GM03348 (cell line): ENCODE measurements at regions not wholly inside any gene's neighbourhood (a gene's known extent, or its start where the extent isn't known, plus 50 kb on each side); places are given as distances from the start of the nearest gene placed in this dataset.
A peak's percentile ranks its signal among the peaks of the same experiment; 100 is the strongest.
"Not testable (repeated sequence)": the region's sequence is repeated elsewhere in the genome, so short reads cannot be mapped to it uniquely, and the experiment has no call there.

Source experiments
- DNase-seq: peaks from one replicate; pipeline ENCODE4 v3.0.0; 2012; ENCODE audit warnings: low spot score

GRCh38 chr4:141534985-141535384 is 101.4 kb upstream of the IL15 start:
- DNase-seq, result no peak

DNA sequence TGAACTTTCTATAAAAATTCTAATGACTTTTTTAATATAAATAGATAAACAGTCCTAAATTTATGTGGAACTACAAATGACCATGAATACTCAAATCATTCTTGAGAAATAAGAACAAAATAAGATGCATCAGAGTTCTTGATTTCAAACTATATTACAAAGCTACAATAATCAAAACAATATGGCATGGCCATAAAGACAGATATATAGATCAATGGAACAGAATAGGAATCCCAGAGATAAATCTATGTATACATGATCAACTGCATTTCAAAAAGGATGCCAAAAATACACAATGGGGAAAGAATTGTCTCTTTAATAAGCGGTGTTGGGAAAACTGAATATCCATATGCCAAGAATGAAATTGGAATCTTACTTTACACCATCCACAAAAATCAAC is 98.4 kb upstream of the IL15 start:
- no peak for DNase-seq

DNA sequence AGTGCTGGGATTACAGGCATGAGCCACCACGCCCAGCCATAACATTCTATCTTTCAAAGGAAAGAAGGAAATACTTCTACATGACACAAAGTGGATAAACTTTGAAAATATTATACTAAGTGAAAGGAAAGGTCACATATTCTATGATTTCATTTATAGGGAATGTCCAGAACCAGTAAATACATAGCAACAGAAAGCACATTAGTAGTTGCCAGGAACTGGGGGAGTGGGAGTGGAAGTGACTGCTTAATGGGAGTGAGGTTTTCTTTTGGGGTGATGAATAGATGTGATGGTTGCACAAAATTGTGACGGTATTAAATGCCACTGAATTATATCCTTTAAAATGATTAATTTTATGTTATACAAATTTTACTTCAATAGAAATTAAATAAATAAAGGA is 95.7 kb upstream of the IL15 start:
- DNase-seq, result no peak

DNA sequence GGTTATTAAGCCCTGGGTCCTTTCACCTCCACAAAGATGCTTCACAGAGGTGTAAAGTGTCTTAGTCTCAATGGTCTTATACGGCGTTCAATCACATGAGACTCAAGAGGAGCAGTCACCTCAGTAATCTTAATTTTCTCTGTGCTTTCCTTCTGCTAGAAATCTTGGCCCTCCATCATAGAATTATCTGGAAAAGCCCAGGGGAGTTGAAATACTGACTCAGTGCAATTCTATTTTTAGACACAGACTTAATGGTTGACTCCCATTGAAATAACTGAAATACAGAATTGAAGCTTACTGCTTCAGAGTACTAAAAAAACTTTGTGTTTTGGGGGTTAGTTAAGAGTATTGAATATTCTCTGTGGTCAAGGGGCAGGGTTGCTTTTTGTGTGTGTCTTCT is 94.5 kb upstream of the IL15 start:
- DNase-seq, result peak; percentile 53

DNA sequence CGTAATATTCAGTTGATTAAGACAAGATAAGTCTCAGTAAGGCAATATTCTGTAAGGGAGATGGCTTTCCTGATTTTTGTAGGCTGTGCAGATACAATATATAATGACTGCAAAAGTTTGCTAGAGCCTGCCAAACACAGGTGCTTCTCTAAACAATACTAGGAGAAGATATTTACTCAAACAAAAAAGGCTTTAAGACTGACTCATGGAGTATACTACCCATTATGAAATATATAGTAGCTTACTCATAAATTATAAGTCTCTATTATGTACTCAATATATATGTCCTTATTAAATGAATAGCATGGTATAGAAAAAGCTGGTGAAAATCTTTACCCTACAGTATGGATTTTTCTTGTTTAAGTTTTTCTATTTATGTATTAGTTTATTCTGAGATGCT is 93.2 kb upstream of the IL15 start:
- no peak for DNase-seq

- DNase-seq, result no peak
Observed at GRCh38 chr4:141543706-141544105, 92.7 kb upstream of the IL15 start.

- DNase-seq, result no peak
Observed at GRCh38 chr4:141548791-141549190, 87.6 kb upstream of the IL15 start.

DNA sequence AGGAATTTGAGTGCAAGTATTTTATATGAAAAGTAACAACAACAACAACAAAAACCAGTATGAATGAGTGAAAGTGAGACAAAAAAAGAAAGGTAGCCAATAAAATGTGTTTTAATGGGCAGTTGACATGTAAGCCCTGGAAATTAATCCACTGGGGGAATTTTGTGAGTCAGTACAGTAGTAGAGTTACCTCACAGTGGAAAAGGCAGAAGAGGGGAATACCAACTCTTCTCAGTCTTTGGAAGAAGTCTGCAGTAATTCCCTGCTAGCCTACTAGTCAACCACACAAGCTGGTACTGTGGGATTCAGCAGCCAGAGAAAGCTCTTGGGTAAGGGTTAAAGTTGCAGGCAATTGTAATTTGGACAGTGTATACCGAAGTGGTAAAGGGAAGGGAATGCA is 76.3 kb upstream of the IL15 start:
- no peak for DNase-seq

DNA sequence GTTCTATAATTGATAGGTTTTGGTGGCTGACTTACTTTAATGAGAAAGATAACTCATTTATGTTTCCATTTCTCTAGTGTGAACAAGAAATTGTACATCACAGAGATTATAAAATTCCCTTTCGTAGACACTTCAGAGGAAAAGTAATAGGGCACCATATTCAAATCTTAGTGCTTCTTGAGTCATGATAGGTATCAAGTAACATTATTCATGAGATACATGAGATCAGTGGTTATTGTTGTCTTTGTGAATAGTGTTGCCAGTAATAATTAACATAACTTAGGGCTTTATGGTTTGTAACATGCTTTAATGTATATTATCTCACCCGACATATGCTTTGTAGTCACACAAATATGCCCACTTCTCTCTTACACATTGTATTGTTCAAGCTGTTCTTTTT is 73.7 kb upstream of the IL15 start:
- no peak for DNase-seq

DNA sequence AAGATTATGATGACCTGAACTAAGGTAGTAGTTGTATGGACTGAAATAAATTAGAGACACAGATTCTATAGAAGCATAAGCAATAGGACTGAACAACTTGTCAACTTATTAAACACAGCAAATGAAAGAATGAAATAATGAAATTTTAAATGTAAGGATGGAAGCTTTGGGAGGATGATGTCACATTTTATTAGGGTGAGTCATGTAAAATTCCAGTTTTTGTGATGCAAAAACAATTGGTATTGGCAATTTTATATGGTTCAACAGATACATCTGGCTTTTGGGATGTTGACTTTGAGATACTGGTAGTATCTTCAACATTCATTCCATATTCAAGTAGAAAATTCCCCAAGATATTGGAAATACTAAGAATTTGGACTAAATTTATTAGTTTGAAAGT is 72.7 kb upstream of the IL15 start:
- no peak for DNase-seq

DNA sequence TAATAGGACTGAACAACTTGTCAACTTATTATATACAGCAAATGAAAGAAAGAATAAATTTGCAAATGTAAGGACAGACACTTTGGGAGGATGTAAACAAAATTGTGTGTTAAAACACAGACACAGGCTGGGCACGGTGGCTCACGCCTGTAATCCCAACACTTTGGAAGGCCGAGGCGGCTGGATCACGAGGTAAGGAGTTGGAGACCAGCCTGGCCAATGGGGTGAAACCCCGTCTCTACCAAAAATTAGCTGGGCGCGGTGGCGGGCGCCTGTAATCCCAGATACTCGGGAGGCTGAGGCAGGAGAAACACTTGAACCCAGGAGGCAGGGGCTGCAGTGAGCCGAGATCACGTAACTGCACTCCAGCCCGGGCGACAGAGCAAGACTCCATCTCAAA is 71.4 kb upstream of the IL15 start:
- DNase-seq, result not testable (repeated sequence)

DNA sequence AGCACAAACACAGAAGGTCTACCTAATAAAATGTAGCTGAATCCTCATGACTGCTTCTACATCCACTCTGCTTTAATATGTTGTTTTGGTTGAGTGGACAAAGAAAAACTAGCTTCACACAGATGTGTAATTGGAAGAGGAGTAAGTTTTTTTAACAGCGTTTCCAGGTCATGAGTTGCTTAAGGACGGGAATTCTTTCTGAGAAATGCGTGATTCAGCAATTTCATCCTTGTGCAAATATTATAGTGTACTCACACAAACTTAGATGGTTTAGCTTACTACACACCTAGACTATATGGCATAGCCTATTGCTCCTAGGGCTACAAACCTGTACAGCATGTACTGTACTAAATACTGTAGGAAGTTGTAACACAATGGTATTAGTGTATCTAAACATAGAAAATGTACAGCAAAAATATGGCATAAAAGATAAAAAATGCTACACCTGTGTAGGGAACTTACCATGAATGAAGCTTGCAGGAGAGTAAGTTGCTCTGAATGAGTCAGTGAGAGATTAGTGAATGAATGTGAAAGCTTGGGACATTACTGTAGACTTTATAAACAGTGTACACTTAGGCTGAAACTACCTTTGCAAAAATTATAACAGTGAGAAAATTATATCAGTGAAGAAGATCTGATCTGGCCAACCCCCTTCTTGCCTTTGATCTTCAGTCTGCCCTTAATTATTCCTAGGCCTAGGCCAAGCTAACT is 70.8 kb upstream of the IL15 start:
- DNase-seq, result no peak

- DNase-seq, result no peak
Observed at GRCh38 chr4:141567326-141567915, 69.0 kb upstream of the IL15 start.

- peak; percentile 7 for DNase-seq
Observed at GRCh38 chr4:141569141-141569540, 67.2 kb upstream of the IL15 start.

- no peak for DNase-seq
Observed at GRCh38 chr4:141570290-141570689, 66.1 kb upstream of the IL15 start.

GRCh38 chr4:141571362-141571761 is 65.0 kb upstream of the IL15 start:
- DNase-seq, result no peak

DNA sequence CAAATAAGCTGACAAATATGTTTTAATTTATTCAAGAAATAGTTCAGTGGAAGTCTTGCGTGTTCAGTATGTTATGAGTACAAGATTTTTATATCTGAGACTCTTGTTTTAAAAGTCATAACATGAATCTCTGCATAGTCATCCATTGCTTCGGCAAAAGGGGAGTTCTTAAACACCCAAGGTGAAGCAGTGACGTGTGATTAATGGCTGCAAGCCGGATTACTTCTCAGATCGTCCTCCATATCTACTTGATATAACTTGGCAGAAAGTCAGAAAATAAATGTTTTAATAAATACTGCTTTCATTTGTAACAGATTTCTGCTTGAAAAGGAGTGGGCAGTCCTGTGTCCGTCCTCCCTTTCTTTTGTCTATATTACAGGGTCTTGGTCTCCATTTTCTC is 64.6 kb upstream of the IL15 start:
- DNase-seq, result no peak

- no peak for DNase-seq
Observed at GRCh38 chr4:141573678-141574077, 62.7 kb upstream of the IL15 start.

DNA sequence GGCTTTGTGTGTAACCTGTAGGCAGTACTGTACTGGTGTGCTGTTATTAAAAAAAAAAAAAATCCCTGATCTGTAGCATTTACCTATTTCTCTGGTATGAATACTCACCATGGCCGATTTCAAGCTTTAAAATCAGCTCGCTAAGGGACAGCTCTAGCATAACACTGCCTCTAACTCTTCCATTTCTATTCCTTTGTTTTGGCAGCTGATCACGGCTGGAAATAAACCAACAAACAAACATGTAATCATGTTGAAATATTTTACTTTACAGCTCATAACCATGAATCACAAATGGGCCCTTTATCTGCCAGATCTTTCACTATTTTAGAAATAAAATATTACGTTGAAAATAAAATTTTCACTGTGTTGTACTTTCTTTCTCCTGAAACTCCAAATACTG is 60.5 kb upstream of the IL15 start:
- peak; percentile 26 for DNase-seq

DNA sequence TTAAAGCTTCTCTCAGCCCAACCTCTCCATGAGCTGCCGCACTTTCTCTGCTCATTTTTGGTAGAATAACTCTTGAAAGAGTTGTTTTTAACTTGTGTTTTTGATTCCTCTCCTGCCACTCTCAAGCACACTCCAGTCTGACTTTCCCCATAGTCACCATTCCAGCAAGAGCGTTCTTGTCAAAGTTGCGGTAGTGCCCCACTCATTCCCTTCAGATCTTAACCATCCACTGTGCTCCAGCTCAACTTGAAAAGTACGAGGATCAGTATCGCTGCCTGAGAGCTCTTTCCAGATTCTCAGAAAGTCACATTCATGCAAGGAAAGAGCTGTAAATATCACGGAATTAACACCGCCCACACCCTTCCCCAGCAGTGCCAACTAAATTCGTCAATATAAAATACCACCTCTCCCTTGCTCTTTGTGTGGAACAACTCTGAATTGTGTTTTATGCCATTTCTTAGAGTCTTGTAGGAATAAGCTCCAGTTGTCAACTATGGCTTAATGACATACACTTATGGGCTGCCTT is 59.7 kb upstream of the IL15 start:
- DNase-seq, result no peak

DNA sequence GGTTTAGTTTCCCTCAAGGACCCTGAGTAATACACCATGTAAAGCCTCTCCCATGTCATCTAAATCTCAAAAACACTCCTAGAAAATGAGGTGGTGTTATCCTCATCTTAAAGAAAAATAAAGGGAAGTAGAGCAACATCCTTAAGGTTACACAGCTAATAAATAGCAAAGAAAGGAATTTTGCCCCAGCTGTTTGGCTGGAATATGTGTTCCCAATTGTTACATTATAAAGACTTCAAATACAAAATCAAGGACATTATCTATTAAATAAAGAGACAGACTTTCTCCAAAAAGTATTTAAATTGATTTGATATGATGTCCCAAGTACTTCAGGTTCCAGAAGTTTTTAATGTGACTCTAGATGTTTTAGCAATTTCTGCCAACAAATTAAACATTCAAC is 57.9 kb upstream of the IL15 start:
- DNase-seq, result no peak

- no peak for DNase-seq
Observed at GRCh38 chr4:141580523-141580922, 55.9 kb upstream of the IL15 start.
